GM06990 (cell line): ENCODE measurements at regions not wholly inside any gene's neighbourhood (a gene's known extent, or its start where the extent isn't known, plus 50 kb on each side); places are given as distances from the start of the nearest gene placed in this dataset.

Experiments
- DNase-seq: peaks from one replicate; pipeline ENCODE4 v3.0.0-alpha.2; 2011; ENCODE audit not compliant: insufficient read length; ENCODE audit errors: extremely low read depth
- H3K27me3 ChIP-seq: replicated peaks from 2 replicates; pipeline ENCODE4 v1.6.0; 2011; ENCODE audit warnings: low read length; ENCODE audit not compliant: control insufficient read depth, insufficient read depth
- H3K36me3 ChIP-seq: 2 replicates; pipeline ENCODE4 v1.5.1; 2011; ENCODE audit warnings: low read length; ENCODE audit not compliant: control insufficient read depth, insufficient read depth
- H3K4me3 ChIP-seq: replicated peaks from 2 replicates; pipeline ENCODE4 v1.5.1; 2011; ENCODE audit warnings: low read depth, mild to moderate bottlenecking, control low read depth, low read length
- TF ChIP-seq, protein P1 (sequence below): IDR thresholded peaks from 2 replicates; pipeline ENCODE4 v1.5.1; 2011; ENCODE audit warnings: low read length, control low read depth, mild to moderate bottlenecking, inconsistent platforms; ENCODE audit not compliant: insufficient read depth, poor library complexity, severe bottlenecking

GRCh38 chr13:70668293-70668692 is 560.0 kb upstream of the KLHL1 start:
- Histone ChIP-seq H3K36me3 (no peaks in the 10 kb centered on the region), H3K27me3 (no peaks in the 10 kb centered on the region), H3K4me3 (no peak overlapping the region)
- TF ChIP-seq, protein P1, sequence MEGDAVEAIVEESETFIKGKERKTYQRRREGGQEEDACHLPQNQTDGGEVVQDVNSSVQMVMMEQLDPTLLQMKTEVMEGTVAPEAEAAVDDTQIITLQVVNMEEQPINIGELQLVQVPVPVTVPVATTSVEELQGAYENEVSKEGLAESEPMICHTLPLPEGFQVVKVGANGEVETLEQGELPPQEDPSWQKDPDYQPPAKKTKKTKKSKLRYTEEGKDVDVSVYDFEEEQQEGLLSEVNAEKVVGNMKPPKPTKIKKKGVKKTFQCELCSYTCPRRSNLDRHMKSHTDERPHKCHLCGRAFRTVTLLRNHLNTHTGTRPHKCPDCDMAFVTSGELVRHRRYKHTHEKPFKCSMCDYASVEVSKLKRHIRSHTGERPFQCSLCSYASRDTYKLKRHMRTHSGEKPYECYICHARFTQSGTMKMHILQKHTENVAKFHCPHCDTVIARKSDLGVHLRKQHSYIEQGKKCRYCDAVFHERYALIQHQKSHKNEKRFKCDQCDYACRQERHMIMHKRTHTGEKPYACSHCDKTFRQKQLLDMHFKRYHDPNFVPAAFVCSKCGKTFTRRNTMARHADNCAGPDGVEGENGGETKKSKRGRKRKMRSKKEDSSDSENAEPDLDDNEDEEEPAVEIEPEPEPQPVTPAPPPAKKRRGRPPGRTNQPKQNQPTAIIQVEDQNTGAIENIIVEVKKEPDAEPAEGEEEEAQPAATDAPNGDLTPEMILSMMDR = no peak
- no peak for DNase-seq

DNA sequence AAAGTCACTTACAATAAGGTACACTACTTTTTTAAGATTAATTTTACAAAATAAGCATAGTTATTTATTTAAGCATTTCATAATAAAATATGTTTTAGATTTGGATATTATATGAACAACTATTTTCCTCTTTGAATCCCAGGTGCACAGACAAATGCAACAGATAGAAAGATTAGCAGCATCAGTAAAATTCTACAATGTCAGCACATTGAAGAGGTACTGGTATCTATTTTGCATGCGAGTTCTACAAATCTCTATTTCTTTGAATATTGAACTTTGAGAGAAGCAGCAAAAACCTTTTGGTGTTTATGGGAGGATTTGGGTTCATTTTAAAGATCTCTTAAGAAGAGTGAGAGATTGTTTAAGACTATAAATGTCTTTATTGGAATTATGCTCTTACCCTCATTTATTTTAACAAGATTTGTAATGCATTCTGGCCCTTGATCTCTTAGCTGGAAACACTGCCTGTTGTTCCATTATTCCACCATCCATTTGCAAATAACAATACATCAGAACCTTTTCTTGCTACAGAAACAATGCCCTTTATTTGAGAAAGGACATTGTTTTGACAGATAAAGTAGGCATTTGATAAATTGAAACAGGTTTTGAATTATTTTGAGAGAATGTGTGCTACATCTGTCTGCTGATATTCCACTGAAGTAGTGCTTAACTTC is 558.8 kb upstream of the KLHL1 start:
- no peak for DNase-seq
- TF ChIP-seq, protein P1 = no peak
- H3K4me3 ChIP-seq = no peak overlapping the region
- no peaks in the 10 kb centered on the region for H3K36me3 ChIP-seq
- no peaks in the 10 kb centered on the region for H3K27me3 ChIP-seq

DNA sequence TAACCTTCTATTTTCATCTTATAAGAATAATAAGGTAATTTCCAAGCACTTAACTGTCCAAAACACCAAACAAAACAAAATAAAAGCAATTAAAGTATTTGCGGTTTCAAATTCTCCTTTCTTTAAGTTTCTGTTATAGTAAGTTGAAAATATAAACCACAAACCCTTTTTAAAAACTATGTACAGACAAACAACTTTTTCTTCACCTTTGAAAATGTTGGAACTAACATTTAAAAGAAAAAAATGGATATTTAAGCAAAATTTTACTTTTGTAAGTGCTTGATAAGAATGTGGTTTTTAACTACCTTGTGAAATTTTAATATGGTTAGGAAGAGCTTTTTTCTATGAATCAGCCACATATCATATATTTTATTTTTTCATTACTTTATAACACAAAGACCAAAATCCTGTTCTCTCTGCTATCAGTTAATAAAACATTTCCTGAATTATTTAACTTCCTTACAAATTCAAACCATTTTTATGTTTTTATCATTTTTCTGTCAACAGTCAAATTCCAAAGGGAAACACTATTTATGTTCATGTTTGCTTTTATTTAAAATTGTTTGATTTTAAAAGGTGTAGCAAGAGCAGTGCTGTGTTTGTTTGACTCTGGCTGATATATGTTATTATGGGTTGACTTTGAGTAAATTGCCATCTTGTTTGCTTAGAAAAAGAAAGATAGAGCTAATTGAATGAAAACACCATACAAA is 554.1 kb upstream of the KLHL1 start:
- H3K36me3 ChIP-seq = no peaks in the 10 kb centered on the region
- DNase-seq = no peak
- TF ChIP-seq, protein P1 = no peak
- H3K27me3 ChIP-seq = no peaks in the 10 kb centered on the region
- no peak overlapping the region for H3K4me3 ChIP-seq

DNA sequence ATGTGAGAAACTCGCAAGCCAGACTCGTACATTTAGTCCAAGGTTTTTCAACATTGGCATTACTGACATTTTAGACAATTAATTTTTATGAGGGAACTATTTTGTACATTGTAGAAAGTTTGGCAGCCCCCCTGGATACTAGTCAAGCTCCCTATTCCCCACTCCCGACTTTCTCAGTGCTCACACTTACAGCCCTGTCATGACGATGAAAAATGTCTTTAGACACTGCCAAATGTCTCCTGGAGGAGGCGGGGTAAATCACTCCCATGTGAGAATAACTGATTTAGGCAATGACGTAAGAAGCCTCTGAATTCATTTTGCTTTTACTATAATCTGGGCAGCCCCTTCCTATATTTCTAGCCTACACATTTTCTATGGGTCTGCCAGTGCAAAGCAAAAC is 535.8 kb upstream of the KLHL1 start:
- TF ChIP-seq, protein P1 = no peak
- no peak for DNase-seq
- H3K4me3 ChIP-seq = no peak overlapping the region
- H3K27me3 ChIP-seq = no peaks in the 10 kb centered on the region
- no peaks in the 10 kb centered on the region for H3K36me3 ChIP-seq

DNA sequence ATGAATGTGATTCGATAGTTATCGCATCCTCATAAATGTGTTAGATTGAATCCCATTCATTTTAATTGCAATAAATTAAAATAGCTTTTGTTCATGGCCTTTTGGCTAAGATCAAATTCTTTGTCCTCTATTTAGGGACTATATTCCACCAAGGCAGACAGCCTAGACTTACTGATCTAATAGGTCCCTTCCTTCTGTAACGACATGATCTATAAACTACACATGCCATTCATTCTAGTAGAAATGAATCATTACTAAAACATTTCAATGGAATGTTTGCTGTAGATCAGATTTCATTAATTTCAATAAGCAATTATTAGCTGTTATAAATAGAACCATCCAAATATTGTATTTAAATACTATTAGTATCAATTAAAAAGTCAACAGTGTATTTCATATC is 526.6 kb upstream of the KLHL1 start:
- Histone ChIP-seq H3K27me3 (no peaks in the 10 kb centered on the region), H3K36me3 (no peaks in the 10 kb centered on the region), H3K4me3 (no peak overlapping the region)
- TF ChIP-seq, protein P1 = no peak
- no peak for DNase-seq
